ENCODE measurements at regions not wholly inside any gene's neighbourhood (a gene's known extent, or its start where the extent isn't known, plus 50 kb on each side); places are given as distances from the start of the nearest gene placed in this dataset.
A peak's percentile ranks its signal among the peaks of the same experiment; 100 is the strongest.

- Histone ChIP-seq H3K36me3 (replicated peaks; ENCODE audit: control insufficient read depth, insufficient read depth, low read length) (no peaks in the 10 kb centered on the region), H3K27me3 (ENCODE audit: control insufficient read depth, insufficient read depth, low read length) (no peaks in the 10 kb centered on the region), H3K4me3 (ENCODE audit: insufficient read depth, low read depth, low read length) (no peak overlapping the region)
- peak; percentile 35 for DNase-seq
These were observed 886.4 kb downstream of the BRD1 start for GRCh38 chr22:48941033-48941902.

DNA sequence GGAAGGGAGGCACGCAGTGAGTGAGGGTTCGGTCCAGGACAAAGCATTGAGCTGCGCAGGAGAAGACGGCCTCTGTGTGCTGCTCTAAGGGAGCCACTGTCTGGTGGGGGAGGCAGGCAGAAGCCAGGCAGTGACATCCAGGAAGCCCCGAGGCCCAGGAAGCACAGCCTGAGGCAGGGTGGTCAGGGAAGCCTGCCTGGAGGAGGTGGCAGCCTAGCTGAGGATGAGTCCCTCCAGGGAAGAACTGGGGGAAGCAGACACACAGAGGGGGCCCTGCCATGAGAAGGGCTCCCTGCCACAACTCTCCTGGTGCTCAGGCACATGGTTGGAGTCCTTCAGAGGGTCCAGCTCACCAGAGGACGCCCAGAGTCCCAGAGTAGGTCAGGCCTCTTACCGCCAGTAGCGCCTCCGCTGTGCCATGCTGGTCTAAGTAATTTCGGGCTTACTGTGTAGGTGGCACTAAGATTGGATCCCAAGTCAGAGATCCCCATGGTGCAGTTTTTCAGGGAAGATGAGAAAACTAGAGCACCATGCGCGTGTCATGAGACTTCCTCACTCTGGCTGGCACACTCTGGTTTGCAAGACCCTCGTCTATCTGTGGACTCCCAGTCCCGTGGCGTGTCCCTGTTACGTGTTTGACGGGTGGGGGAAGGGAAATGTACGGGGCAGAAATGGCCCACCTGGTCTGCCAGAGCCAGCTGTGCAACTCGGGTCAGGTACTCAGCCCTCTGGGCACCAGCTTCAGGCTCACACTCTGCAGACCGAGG, 887.2 kb downstream of the BRD1 start:
- Histone ChIP-seq H3K27me3 (ENCODE audit: control insufficient read depth, insufficient read depth, low read length) (no peaks in the 10 kb centered on the region), H3K4me3 (ENCODE audit: insufficient read depth, low read depth, low read length) (no peak overlapping the region), H3K36me3 (replicated peaks; ENCODE audit: control insufficient read depth, insufficient read depth, low read length) (no peaks in the 10 kb centered on the region)
- peak; percentile 30 for DNase-seq

DNA sequence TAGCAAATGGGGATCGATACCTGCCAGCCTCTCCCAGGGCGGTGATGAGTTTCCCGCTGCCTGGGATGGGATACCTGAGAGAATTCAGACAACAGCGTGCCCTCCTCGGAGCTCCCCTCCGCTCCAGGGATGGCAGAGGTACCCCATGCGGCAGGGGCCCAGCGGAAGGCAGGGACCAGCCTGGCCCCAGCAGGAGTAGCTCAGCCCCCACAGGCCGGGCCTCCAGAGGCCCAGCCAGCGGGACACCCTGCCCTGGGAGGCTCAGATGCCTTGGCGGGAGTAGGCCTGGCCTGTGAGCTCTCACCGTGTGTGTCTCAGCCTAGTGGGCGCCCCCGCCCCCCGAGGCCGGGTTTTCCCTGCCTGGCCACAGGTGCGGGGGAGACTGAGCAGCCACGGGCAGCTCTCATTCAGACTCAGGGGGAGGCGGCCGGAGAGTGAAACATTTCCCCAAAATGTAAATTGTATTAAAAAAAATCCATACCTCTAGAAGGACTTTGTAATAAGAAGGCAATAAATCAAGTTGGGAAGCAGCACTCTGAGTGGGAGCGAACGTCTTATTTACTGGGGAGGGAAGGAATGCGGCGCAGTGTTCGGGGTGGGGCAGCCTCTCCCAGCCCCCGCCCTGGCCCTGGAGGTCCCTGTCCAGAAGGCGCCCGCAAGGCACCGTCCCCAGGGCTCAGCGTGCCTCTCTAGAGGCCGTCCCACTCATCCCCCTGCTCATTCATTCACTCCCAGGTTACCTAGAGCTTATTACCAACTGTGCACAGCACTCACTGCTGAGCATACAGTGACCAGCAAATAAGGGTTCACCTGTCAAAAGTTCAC, 888.0 kb downstream of the BRD1 start:
- H3K27me3 ChIP-seq (ENCODE audit: control insufficient read depth, insufficient read depth, low read length), result no peaks in the 10 kb centered on the region
- H3K4me3 ChIP-seq (ENCODE audit: insufficient read depth, low read depth, low read length), result no peak overlapping the region
- H3K36me3 ChIP-seq (replicated peaks; ENCODE audit: control insufficient read depth, insufficient read depth, low read length), result no peaks in the 10 kb centered on the region
- DNase-seq, result peak; percentile 66

DNA sequence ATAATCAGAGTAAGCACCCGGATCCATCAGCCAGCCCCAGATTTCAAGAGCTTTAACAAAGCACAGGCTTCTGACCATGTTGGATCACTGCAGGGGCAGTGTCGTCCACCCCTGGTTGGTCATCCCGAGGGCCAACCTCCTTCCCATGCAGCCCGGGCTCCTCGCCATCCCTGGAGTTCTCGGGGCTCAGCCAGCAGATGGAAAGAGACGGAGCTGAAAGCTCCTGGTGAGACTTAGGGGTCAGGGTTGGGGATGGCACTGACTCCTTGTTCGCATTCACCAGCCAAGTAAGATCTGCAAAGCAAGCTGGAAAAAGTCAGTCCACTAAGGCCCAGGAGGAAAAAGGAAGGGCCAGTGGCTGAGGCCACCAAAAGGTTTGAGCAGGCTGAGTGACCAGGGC, 888.9 kb downstream of the BRD1 start:
- DNase-seq, result no peak
- Histone ChIP-seq H3K4me3 (ENCODE audit: insufficient read depth, low read depth, low read length) (no peak overlapping the region), H3K36me3 (replicated peaks; ENCODE audit: control insufficient read depth, insufficient read depth, low read length) (no peaks in the 10 kb centered on the region), H3K27me3 (ENCODE audit: control insufficient read depth, insufficient read depth, low read length) (no peaks in the 10 kb centered on the region)

DNA sequence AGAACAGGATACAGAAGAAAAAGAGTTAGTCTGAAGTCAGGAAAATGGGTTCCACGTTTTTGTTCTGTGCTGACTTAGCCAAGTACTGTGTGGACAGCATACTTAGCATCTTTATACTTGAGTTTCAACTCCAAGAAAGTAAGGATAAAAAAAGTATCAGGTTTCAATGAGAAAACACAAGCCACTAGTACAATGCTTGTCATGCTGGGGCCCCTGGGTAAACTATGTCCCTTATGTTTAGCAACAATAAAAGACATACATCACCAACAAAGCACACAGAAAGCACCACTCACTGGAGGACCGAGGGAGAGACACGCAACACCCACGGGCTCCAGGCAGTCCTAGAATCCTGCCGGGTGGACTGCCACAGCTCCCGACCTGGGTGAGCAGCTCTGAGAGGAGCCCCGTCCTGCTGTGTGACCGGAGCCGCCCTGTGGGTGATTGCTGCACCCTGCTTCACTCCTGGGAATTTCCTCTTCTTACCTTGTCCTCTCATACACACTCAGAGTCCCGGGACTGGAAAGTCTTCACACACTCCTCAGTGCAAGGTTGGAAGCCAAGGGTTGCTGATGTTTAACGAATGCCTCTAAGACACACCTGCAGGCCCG, 890.5 kb downstream of the BRD1 start:
- peak; percentile 20 for DNase-seq
- no peaks in the 10 kb centered on the region for H3K36me3 ChIP-seq (replicated peaks; ENCODE audit: control insufficient read depth, insufficient read depth, low read length)
- H3K4me3 ChIP-seq (ENCODE audit: insufficient read depth, low read depth, low read length), result no peak overlapping the region
- no peaks in the 10 kb centered on the region for H3K27me3 ChIP-seq (ENCODE audit: control insufficient read depth, insufficient read depth, low read length)

GRCh38 chr22:48936391-48936790, 891.3 kb downstream of the BRD1 start:
- H3K4me3 ChIP-seq (ENCODE audit: insufficient read depth, low read depth, low read length), result no peak overlapping the region

DNA sequence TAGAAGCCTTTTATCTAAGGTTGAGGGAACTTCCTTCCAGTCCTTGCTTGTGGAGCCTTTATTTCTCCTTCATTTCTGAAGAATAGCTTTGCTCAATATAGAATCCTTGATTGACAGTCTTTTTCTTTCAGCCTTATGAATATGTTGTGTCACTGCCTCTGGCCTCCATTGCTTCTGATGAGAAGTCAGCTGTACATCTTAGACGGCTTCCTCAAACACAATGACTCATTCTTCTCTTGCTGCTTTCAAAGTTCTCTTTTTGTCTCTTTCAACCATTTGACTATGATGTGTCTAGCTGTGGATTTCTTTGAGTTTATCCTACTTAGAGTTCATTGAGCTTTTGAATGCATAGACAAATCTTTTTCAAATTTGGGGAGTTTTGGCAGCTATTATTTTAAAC, 893.2 kb downstream of the BRD1 start:
- no peaks in the 10 kb centered on the region for H3K27me3 ChIP-seq (ENCODE audit: control insufficient read depth, insufficient read depth, low read length)
- DNase-seq, result peak; percentile 2

More at GRCh38 chr22:48936391-48936790, 891.3 kb downstream of the BRD1 start:
- no peaks in the 10 kb centered on the region for H3K36me3 ChIP-seq (replicated peaks; ENCODE audit: control insufficient read depth, insufficient read depth, low read length)
- H3K27me3 ChIP-seq (ENCODE audit: control insufficient read depth, insufficient read depth, low read length), result no peaks in the 10 kb centered on the region
- DNase-seq, result peak; percentile 6

GRCh38 chr22:48931452-48931851, 896.2 kb downstream of the BRD1 start:
- no peak for DNase-seq
- Histone ChIP-seq H3K4me3 (ENCODE audit: insufficient read depth, low read depth, low read length) (no peak overlapping the region), H3K27me3 (ENCODE audit: control insufficient read depth, insufficient read depth, low read length) (no peaks in the 10 kb centered on the region), H3K36me3 (replicated peaks; ENCODE audit: control insufficient read depth, insufficient read depth, low read length) (no peaks in the 10 kb centered on the region)

More for the DNA sequence above, 893.2 kb downstream of the BRD1 start:
- Histone ChIP-seq H3K36me3 (replicated peaks; ENCODE audit: control insufficient read depth, insufficient read depth, low read length) (no peaks in the 10 kb centered on the region), H3K4me3 (ENCODE audit: insufficient read depth, low read depth, low read length) (no peak overlapping the region)

- DNase-seq, result peak; percentile 31
- Histone ChIP-seq H3K36me3 (replicated peaks; ENCODE audit: control insufficient read depth, insufficient read depth, low read length) (no peaks in the 10 kb centered on the region), H3K4me3 (ENCODE audit: insufficient read depth, low read depth, low read length) (no peak overlapping the region), H3K27me3 (ENCODE audit: control insufficient read depth, insufficient read depth, low read length) (no peaks in the 10 kb centered on the region)
These were observed 898.3 kb downstream of the BRD1 start for GRCh38 chr22:48929276-48929790.

GRCh38 chr22:48927591-48927990, 900.1 kb downstream of the BRD1 start:
- H3K27me3 ChIP-seq (ENCODE audit: control insufficient read depth, insufficient read depth, low read length), result no peaks in the 10 kb centered on the region
- H3K4me3 ChIP-seq (ENCODE audit: insufficient read depth, low read depth, low read length), result no peak overlapping the region
- no peak for DNase-seq
- H3K36me3 ChIP-seq (replicated peaks; ENCODE audit: control insufficient read depth, insufficient read depth, low read length), result no peaks in the 10 kb centered on the region

GRCh38 chr22:48926643-48927042, 901.0 kb downstream of the BRD1 start:
- H3K36me3 ChIP-seq (replicated peaks; ENCODE audit: control insufficient read depth, insufficient read depth, low read length), result no peaks in the 10 kb centered on the region
- H3K4me3 ChIP-seq (ENCODE audit: insufficient read depth, low read depth, low read length), result no peak overlapping the region
- DNase-seq, result no peak
- no peaks in the 10 kb centered on the region for H3K27me3 ChIP-seq (ENCODE audit: control insufficient read depth, insufficient read depth, low read length)

- Histone ChIP-seq H3K4me3 (ENCODE audit: insufficient read depth, low read depth, low read length) (no peak overlapping the region), H3K36me3 (replicated peaks; ENCODE audit: control insufficient read depth, insufficient read depth, low read length) (no peaks in the 10 kb centered on the region), H3K27me3 (ENCODE audit: control insufficient read depth, insufficient read depth, low read length) (no peaks in the 10 kb centered on the region)
- no peak for DNase-seq
These were observed 901.5 kb downstream of the BRD1 start for GRCh38 chr22:48926136-48926535.

DNA sequence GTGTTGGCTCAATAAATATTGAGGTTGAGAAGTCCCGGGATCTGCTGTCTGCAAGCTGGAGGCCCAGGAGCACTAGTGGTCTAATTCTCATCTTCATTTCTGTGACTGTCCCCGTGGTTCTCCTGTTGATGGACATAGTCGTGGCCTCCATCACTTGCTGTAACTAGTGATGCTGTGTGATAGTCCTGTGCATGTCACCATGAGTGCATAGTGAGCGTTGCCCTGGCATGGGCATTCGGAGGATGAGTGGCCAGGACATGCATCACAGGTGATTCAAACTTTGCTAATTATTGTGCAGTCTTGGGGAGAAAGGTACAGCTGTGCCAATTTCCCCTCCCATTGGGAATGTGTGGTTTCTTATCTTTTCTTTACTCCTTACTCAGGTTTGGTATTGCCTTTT, 902.2 kb downstream of the BRD1 start:
- no peak overlapping the region for H3K4me3 ChIP-seq (ENCODE audit: insufficient read depth, low read depth, low read length)
- DNase-seq, result no peak
- H3K27me3 ChIP-seq (ENCODE audit: control insufficient read depth, insufficient read depth, low read length), result no peaks in the 10 kb centered on the region
- H3K36me3 ChIP-seq (replicated peaks; ENCODE audit: control insufficient read depth, insufficient read depth, low read length), result no peaks in the 10 kb centered on the region

- DNase-seq, result no peak
- no peaks in the 10 kb centered on the region for H3K36me3 ChIP-seq (replicated peaks; ENCODE audit: control insufficient read depth, insufficient read depth, low read length)
- no peak overlapping the region for H3K4me3 ChIP-seq (ENCODE audit: insufficient read depth, low read depth, low read length)
- H3K27me3 ChIP-seq (ENCODE audit: control insufficient read depth, insufficient read depth, low read length), result no peaks in the 10 kb centered on the region
These were observed 903.7 kb downstream of the BRD1 start for GRCh38 chr22:48923996-48924395.

Measured in H7 (cell line).